Liver (tissue), 7 donors: ENCODE measurements at regions not wholly inside any gene's neighbourhood (a gene's known extent, or its start where the extent isn't known, plus 50 kb on each side); places are given as distances from the start of the nearest gene placed in this dataset.
A peak's percentile ranks its signal among the peaks of the same experiment; 100 is the strongest.

Experiments used
- DNase-seq: peaks from one replicate; pipeline ENCODE4 v3.0.0-alpha.2; 2017; ENCODE audit warnings: low spot score
- H3K27ac ChIP-seq, 2 donors: one replicate each; pipeline ENCODE4 v1.7.0; 2013; ENCODE audit warnings: inconsistent platforms in 2 of 2, low read length in 2 of 2, control low read depth in 1 of 2, low read depth in 1 of 2, mild to moderate bottlenecking in 1 of 2
- H3K27me3 ChIP-seq, 4 donors: one replicate each; pipeline versions ENCODE4 v1.6.1 to v1.7.0; 2013; ENCODE audit warnings: low read length in 3 of 4, inconsistent platforms in 1 of 4, mild to moderate bottlenecking in 1 of 4, moderate library complexity in 1 of 4; ENCODE audit not compliant: control insufficient read depth in 4 of 4, insufficient read depth in 4 of 4
- H3K36me3 ChIP-seq, 4 donors: one replicate each; pipeline versions ENCODE4 v1.6.1 to v1.7.0; 2013; ENCODE audit warnings: low read length in 3 of 4, mild to moderate bottlenecking in 3 of 4, low read depth in 1 of 4, moderate library complexity in 1 of 4; ENCODE audit not compliant: control insufficient read depth in 4 of 4, insufficient read depth in 3 of 4
- H3K4me1 ChIP-seq, 4 donors: one replicate each; pipeline versions ENCODE4 v1.6.1 to v1.7.0; 2013; ENCODE audit warnings: low read length in 3 of 4, mild to moderate bottlenecking in 3 of 4, moderate library complexity in 1 of 4; ENCODE audit not compliant: control insufficient read depth in 4 of 4, insufficient read depth in 4 of 4
- H3K4me3 ChIP-seq, 3 donors: one replicate each; pipeline versions ENCODE4 v1.6.1 to v1.7.0; 2013; ENCODE audit warnings: low read length in 3 of 3, control low read depth in 1 of 3, low read depth in 1 of 3, mild to moderate bottlenecking in 1 of 3
- H3K9ac ChIP-seq, 2 donors: one replicate each; pipeline ENCODE4 v1.7.0; 2013; ENCODE audit warnings: low read length in 2 of 2, mild to moderate bottlenecking in 2 of 2, moderate library complexity in 2 of 2, control low read depth in 1 of 2, low read depth in 1 of 2
- H3K9me3 ChIP-seq, 4 donors: one replicate each; pipeline versions ENCODE4 v1.6.1 to v1.7.0; 2013; ENCODE audit warnings: low read length in 3 of 4; ENCODE audit not compliant: control insufficient read depth in 4 of 4
- ATF3 ChIP-seq: IDR thresholded peaks from 2 replicates; pipeline ENCODE4 v1.6.1; 2016; ENCODE audit warnings: antibody characterized with exemption
- EGR1 ChIP-seq, 2 donors: IDR thresholded peaks; 2 replicates each; pipeline ENCODE4 v1.6.1; 2016 to 2018; ENCODE audit warnings: antibody characterized with exemption in 2 of 2, low read depth in 2 of 2
- FOXA1 ChIP-seq: IDR thresholded peaks from 2 replicates; pipeline ENCODE4 v1.6.1; 2016; ENCODE audit warnings: antibody characterized with exemption
- FOXA2 ChIP-seq: IDR thresholded peaks from 2 replicates; pipeline ENCODE4 v1.6.1; 2016; ENCODE audit warnings: antibody characterized with exemption
- HNF4A ChIP-seq, 2 donors: conservative IDR thresholded peaks; 2 replicates each; pipeline ENCODE4 v1.6.1; 2016; ENCODE audit warnings: antibody characterized with exemption in 2 of 2, mild to moderate bottlenecking in 2 of 2
- HNF4G ChIP-seq: IDR thresholded peaks from 2 replicates; pipeline ENCODE4 v1.6.1; 2016; ENCODE audit warnings: antibody characterized with exemption
- JUND ChIP-seq, 2 donors: IDR thresholded peaks; 2 replicates each; pipeline ENCODE4 v1.6.1; 2016; ENCODE audit warnings: antibody characterized with exemption in 2 of 2
- MAX ChIP-seq: IDR thresholded peaks from 2 replicates; pipeline ENCODE4 v1.6.1; 2016; ENCODE audit warnings: antibody characterized with exemption
- NR2F2 ChIP-seq: IDR thresholded peaks from 2 replicates; pipeline ENCODE4 v1.6.1; 2016; ENCODE audit warnings: antibody characterized with exemption
- RAD21 ChIP-seq, 2 donors: IDR thresholded peaks; 2 replicates each; pipeline ENCODE4 v1.6.1; 2016; ENCODE audit warnings: antibody characterized with exemption in 2 of 2, mild to moderate bottlenecking in 2 of 2
- REST ChIP-seq: IDR thresholded peaks from 2 replicates; pipeline ENCODE4 v1.6.1; 2016; ENCODE audit warnings: antibody characterized with exemption, mild to moderate bottlenecking
- SP1 ChIP-seq: IDR thresholded peaks from 2 replicates; pipeline ENCODE4 v1.6.1; 2018; ENCODE audit warnings: antibody characterized with exemption, mild to moderate bottlenecking
- TAF1 ChIP-seq: conservative IDR thresholded peaks from 2 replicates; pipeline ENCODE4 v1.6.1; 2016; ENCODE audit warnings: antibody characterized with exemption, mild to moderate bottlenecking
- ZBTB33 ChIP-seq: IDR thresholded peaks from 2 replicates; pipeline ENCODE4 v1.6.1; 2016; ENCODE audit warnings: antibody characterized with exemption
- WGBS: extraction: QIAGEN DNeasy Blood & Tissue Kit; methylation state at CpG from one replicate; pipeline ENCODE4 v1.1.7; 2013; 5-methylcytosine and 5-hydroxymethylcytosine counted together
- donor health status: healthy.
- donor health status: healthy.
- donor health status: healthy.
- donor health status: healthy.

DNA sequence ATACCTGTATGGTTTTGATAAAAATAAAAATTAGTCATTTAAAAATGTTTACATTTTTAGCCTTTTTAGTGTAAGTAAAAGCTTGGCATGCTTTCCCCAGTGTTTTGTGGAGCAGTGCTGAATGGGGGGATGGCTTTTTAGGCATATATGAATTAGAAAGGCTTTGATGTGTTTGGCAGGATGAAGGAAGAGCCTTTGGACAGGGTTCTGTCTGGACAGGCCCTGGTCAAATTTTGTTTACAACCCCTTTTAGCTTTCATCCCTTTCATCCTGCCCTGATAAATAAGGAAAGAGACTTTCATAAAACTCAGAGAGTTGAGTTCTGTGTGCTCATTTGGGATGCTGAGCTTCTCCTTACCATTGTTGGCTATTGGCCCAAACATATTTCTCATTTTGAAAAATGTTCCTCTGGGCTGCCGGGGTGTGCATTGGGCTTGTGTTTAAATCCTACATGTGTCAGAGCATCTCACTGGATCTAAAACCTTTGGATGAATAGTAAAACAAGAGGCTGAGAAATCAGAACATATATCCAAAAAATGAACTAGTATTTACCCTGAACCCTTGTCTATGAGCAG, 68.1 kb upstream of the PHYHIPL start (continued):
- TF ChIP-seq ATF3, result no peak
- TF ChIP-seq REST, result no peak
- no peak for TF ChIP-seq MAX

GRCh38 chr10:59108886-59109288, 67.6 kb upstream of the PHYHIPL start:
- no peak for DNase-seq
- Histone ChIP-seq H3K9me3 (no peaks in the 10 kb centered on the region), H3K27ac (no peak overlapping the region), H3K4me1 (peaks cover 7 to 18% (median 13%) of the 10 kb centered on the region in 4 donors), H3K36me3 (no peaks in the 10 kb centered on the region), H3K4me3 (no peak overlapping the region), H3K9ac (no peak overlapping the region), H3K27me3 (no peaks in the 10 kb centered on the region)
- TF ChIP-seq JUND (IDR thresholded peaks at IDR 0.05), result peak in 1 of 2 donors; percentile 13
- peak; percentile 15 for TF ChIP-seq SP1
- no peak for TF ChIP-seq FOXA2
- TF ChIP-seq FOXA1, result no peak
- TF ChIP-seq HNF4A (conservative IDR thresholded peaks at IDR 0.05), result no peak
- no peak for TF ChIP-seq MAX
- TF ChIP-seq ATF3, result no peak
- no peak for TF ChIP-seq ZBTB33
- no peak for TF ChIP-seq TAF1
- no peak for TF ChIP-seq REST
- no peak for TF ChIP-seq NR2F2
- no peak for TF ChIP-seq HNF4G
- TF ChIP-seq RAD21 (IDR thresholded peaks at IDR 0.05), result no peak
- TF ChIP-seq EGR1 (IDR thresholded peaks at IDR 0.05; ENCODE audit: low read depth in 2 of 2), result no peak
- WGBS, result 15% methylated on average over 1 of the region's 1 CpG
